CD4-positive, alpha-beta T cell treated with Interleukin-2 at 100 ng/mL for 4 hours (primary cell): ENCODE measurements at regions not wholly inside any gene's neighbourhood (a gene's known extent, or its start where the extent isn't known, plus 50 kb on each side); places are given as distances from the start of the nearest gene placed in this dataset.
"Not testable (repeated sequence)": the region's sequence is repeated elsewhere in the genome, so short reads cannot be mapped to it uniquely, and the experiment has no call there.

Experiments
- DNase-seq: peaks from one replicate; pipeline ENCODE4 v3.0.0-alpha.2; 2020; ENCODE audit warnings: low spot score

DNA sequence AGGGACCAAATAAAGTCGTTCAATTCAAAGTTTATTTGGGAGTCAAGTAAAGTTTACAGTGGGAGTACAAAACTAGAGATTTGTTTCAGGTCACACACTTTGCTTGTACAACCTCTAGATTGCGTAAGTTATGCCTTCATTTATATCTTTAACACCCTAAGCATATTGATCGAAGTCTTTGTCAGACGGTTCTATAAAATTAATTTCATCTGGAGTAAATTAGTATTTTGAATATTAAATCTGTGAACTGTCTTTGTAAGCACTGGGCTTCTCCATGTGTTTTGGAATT lies 119.7 kb downstream of the ACAA2 start:
- no peak for DNase-seq

DNA sequence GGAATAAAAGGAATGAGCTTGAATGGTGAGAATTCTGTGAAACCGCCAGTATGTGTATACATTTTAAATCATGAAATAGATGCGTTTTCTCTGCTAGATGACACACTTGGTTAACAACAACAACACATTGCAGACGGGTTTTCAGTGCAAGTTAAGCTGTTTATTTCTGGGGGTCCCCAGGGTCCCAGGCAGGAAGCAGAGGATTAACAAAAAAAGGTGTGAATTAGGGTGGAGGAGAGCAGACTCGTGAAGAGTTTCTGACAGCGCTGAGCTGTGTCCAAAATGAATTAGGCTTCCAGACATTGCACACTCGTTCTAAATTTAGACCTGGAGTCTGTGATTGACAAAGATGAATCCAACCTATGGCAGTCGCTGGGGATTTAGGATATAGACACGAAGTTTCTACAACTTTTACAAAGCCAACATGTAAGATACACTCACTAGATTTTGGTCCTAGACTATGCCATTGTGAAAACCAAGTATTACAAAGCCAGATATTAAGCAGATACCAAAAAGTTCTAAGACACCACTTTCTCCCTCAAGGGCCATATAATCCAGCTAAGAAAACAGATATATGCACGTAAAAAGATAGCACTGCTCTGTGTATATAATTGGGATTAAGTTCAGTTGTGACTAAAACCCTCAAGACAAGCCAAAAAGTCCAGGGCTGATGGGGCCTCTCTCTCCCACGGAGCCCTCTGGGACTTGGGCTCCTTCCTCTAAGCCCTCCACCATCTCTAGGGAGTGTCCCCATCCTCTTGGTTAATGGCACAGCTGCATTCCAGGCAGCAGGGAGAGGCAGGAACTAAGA lies 120.2 kb downstream of the ACAA2 start:
- no peak for DNase-seq

DNA sequence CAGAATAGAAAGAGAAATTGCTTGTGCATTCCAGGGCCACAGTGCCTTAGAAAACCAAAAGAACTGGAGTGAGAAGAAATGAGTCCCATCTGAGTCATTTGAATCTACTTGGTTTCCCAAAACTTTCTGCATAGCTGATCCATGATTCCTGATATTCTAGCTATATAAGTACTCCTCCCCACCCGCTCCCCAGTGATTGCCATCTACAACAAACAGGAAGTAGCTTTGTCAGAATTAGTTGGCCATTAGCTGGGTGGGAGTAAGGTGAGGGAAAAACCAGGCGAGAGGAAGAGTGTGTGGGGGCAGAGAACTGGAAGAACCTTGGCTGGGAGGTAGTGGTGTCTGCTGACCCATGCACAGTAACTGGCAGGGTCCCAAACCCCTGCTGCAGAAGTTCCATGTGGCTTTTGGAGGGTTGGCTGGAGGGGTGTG lies 122.1 kb downstream of the ACAA2 start:
- DNase-seq = no peak

DNA sequence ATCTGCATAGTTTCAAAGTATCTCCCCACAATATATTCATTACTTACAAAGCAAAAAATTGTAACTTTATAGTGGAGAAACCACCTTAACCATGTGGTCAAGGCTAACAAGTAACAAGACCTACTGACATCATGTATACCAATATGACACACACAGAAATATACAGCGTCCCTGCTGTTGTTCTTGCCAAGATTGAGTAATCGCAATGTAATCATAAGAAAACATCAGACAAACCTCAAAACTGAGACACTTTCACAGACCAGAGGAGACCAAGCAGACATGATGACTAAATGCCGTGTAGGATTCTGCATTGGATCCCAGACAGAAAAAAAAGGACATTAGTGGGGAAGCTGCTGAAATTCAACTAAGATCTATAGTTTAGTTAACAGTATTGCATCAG lies 123.0 kb downstream of the ACAA2 start:
- peak; percentile 2 for DNase-seq

DNA sequence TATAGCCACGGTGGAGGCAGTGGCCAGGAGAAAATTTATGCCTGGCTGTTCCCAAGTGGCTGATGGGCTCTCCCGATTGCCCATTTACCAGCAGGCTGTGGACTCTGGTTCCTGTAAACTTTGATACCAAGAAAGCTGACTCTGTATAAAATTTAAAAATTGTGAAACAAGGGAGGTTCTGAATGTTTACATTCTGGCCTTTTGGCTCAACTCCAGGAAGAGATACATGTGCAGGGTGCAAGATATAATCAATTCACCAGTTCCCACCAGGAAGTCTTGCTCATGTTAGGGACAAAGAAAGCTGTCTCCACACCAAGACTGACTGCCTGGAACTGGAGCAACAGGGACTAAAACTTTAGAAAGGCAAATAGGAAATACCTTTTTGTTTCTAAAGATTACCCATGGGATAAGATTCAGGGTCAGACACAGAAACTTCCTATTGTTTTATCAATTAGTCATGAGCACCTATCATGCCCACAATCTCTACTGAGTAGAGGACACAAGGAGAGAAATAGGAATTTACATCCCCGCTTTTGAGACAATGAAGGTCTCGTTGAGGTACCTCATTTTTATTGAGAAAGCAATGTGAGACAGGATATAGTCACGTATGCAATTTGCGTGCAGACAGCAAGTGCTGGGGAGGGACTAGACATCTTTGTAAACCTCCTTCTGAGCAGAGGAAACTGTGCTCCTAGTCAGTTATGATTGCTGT lies 123.5 kb downstream of the LIPG start:
- DNase-seq = no peak

DNA sequence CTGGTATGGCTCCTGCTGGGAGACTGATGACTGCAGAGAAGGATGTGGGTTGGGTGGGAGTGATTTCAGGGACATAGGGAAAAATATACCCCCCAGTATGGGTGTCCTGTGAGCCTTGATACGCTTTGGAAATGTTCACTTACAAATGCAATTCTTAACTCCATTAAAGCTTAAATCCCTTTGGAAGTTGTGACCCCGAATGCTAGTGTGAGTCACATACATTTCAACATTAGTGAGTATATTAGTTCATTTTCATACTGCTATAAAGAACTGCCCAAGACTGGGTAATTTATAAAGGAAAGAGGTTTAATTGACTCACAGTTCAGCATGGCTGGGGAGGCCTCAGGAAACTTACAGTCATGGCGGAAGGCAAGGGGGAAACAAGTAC lies 120.9 kb downstream of the LIPG start:
- not testable (repeated sequence) for DNase-seq

DNA sequence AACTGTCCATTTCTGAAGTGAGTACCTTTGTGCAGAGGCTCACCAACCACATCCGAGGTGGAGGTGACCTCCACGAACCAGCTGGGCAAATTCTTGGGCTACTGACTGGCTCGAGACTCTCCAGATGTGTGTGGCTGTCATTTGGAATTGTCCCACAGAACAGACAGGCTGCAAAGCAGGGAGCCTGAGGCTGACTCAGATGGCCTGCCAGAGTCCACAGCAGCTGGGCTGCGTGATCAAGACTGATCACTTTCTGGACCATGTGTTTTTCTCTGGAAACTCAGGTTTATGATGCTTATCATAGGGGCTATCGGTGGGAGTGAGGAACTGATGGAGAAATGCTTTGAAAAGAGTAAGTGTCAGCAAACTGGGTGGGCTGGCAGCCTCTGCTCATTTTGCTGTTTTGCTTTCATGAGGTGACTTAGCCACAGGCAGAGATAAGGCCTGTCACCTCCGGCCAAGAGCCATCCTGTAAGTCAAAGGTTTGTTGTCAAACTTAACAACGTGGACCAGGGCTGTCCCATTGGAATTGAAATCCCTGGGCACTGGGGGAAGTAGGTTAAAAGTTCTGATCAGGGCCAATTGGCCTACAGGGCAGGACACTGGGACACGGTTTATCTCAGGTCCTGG lies 120.4 kb downstream of the LIPG start:
- no peak for DNase-seq

DNA sequence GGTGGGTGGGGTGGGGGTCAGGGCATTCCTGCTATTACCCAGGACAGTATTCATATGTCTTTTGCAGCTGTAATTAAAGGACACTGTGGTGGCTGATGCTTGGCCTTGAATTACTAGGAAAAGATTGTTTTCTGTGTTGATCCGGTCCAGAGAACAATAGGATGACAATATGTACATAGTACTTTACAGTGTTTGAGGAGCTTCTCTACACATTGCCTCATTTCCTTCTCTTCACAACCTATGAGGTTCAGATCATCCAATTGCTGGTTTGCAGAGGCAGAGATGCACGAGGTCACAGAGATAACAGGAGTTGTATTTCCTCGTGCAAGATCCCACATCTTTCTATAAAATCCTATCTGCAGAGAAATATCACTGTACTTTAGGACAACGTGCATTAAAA lies 119.5 kb downstream of the LIPG start:
- no peak for DNase-seq

DNA sequence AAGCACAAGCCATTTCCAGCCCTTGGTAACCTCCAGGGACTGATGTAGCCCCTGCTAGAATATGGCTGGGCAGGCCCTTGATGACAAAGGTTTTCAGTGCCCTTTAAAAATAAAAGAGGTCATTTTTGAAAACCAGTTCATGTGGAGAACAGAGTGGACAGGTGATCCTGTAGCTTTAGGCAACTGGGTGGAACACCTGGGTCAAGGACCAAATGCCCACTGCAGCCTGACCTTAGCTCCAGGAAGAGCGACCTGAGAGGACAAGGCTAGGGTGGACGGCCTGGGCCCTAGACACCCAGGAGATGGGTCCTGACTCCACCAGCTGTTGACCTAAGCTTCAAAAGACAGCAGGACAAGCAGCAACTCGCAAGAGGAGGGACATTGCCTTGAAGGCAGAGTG lies 116.6 kb downstream of the LIPG start:
- no peak for DNase-seq

DNA sequence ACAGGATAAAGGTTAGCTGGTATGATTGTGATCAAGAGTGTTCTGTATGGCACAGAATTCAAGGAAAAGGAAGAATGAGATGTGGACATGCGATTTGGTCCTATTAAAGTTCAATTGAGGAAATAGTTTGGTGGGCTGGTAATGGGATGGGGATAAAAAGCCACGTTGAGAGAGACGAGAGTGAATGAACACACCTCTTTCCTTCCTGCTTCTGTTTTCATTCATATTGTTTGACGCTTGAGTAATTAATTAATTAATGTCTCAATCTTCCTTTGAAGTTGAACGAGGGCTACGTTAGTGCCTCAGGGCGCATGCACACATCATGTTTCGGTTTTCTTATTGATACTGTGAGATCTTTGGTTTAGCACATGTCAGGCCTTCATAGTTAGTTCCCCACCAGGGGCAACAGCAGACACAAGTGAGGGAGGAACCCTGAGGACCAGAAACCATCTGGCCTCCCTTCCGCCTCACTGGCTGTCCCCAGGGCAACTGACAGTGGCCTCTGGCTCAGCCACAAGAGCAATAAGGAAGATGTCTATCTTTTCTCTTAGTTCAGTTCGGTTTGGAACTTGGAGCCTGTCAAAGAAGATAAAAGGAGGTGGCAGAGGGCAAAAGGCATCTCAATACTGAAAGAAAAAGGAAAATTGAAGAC lies 116.0 kb downstream of the LIPG start:
- no peak for DNase-seq

DNA sequence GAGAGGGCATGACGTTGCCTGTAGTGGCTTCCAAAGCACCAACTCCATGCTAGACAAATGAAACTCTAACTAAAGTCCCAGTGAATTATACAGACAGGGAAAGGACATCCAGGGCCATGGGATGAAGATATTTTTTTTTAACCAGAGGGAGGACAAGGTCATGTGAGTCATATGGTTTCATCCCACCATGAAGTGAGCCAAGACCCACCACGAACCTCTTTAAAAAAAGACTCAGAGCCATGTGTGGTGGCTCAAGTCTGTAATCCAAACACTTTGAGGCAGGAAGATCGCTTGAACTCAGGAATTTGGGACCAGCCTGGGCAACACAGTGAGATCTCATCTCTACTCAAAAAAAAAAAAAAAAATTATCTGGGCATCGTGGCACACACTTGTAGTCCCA lies 115.2 kb downstream of the LIPG start:
- DNase-seq = no peak

DNA sequence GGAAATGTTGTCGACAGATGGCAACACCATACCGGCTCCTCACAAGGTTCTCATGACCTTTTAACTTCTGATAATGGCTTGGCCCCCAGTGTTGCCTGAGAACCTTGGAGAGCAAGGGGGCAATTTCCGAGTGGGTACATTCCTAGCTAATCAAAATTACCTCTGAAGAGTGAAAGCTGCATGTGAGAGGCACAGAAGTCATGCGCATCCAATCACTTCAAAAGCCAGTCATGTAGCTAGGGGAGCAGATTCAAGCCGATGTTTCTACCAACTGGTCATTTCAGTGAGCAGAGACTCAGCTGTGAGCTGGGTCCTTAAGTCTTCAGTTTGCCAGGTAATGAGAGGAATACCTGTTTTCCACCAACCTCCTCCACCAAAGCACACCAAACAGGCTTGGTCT lies 111.4 kb downstream of the LIPG start:
- no peak for DNase-seq

DNA sequence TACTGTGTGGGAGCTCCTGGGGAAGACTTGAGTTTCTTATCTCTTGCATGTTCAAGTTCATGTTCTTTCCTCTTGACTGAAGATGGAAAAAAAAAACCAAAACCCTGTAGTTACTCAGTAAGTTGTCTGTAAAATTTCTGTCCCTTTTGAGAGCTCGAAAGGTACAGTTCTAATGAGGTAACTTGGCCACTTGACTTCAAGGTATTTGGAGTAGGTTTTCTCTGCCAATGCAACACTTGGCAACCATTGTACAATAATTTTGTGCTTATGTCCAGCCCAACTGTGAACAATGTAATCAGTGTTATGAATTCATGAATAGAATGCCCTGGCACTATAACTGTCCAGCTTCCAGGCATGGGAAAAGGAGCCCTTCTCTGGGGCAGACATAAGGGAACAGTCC lies 111.0 kb downstream of the LIPG start:
- no peak for DNase-seq

DNA sequence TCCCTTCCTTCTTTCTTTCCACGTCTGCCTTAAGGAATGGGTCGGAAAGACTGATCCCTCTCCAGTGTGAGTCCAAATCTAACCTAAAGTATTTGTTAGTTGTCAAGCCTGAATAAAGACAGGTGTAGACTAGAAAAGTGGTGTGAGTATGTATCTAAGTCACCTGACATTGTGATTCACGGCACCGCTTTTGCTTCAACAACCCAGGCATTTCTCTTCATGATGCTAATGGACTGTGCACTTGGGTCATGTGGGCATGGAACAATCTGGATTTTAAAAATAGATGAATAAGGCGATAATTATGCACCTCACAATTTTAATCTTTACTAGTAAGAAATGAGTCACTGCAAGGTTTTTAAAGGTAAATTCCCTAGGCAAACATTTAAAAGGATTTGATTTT lies 107.5 kb downstream of the LIPG start:
- DNase-seq = no peak

DNA sequence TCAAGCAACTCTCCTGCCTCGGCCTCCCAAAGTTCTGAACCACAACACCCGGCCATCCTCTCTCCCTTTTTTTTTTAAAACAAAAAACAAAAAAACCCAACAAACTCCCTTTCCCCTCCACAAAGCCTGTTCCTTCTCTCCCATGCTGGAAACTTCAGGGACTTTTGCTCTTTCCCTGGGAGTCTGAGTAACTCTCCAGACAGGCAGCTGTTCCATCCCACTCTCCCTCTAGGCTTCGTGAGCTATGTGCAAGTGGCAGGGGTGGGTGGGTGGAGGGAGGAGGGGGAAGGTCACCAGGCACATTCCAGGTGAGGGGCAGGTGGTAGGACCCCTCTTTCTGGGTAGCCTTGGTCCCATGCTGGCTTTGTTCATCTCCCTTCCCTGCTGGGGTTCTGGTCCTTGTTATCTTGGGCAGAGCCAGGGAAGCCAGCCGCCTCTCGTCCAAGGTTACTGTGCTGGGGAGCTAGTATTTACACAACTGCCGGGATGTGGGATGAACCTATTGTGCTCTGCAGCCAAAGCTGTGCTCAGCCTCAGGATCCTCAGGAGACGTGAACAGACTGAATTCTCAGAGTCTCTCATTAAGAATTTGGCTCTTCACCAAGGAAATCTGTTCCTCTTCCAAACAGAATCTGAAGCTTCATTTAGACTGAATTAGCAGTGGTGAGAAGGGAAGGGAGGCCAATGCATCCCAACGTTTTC lies 106.9 kb downstream of the LIPG start:
- no peak for DNase-seq

DNA sequence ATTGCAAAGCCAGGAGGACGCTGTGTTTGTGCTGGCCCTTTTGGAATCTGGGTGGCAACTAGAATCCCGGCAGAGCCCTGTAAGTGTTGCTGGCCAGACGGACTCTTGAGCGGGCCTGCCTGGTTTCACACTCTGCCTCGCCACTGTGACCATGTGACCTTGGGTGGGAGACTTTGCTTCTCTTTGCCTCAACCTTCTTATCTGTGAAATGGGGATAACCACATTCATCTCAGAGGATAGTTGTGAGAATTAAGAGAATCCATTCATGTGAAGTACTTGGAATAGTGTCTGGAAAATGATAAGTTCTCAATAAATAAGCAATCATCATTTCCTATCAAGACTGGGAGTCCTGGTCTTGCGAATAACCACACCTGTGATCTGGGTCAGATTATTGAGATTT lies 105.6 kb downstream of the LIPG start:
- no peak for DNase-seq

DNA sequence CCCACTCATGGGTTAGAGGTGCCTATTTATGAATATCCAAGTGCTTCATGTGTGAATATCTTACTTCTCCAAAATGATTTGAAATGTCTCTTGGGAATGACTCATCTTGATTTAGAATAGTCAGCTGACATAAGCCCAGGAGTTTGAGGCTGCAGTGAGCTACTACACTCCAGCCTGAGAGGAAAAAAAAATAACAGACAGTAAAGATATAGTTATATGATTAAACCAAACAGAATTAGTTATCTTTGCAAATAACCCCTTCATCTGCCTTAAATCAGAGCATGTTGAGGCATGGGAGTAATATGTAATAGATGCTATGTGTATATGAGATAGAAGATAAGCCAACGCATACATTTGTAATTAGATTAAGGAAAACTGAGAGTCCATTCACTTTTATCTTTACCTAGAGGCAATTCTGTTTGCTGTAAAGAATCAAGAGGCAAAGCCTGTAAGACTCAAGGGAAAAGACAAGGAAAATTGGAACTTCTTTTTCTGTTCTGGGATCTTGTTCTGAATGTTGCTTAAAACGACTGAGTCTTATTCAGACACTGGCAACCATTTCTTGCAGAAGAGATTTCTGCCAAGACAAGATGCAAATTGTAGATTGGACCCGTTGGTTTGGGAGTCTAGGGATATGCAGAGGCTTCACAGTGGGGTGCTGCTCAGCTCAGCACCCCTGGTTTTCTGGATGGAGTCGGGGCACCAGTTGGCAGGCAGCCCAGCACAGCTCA lies 104.4 kb downstream of the LIPG start:
- DNase-seq = no peak

DNA sequence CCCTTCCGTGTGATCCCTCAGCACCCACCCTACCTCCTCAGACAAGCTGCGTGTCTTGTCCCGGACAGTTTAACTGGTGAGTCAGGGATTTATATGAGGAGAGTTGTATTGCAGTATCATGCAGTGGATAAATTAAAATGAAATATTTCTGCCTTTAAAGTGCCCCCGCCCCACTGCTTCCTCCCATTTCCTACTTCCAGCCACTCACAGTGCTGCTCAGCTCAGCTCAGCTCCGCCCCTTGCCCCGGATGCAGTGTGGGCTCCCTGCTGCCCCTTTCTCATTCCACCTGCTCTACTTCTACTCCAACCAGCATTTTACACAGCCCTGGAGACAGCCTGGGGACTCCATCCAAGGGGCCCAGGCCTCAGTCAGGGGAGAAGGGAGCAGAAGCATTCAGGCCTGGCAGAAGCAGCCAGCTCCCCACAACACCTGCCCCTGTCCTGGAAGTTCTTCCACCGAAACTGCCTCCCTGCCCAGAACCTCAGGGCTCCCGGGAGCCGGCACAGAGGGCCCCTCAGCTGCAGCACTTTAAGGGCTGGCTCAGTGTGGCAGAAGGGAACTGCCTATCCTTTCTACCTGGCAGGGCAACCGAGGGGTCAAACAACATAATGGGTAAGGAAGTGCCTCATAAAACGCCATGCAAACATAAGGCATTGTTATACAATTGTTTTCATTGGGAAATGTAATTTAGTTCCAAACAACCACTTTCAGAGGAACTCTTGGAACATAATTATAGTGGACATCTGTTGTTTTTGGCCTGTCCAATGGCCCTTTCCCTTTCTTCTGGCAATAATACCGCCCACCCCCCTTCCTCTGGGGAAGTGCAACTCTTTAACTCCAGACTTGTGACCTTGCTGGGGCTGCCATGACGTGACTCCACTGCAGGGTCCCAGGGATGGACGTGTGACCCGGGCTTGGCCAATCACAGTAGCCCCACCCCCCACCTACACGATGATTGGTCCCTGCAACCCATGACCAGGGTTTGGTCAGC lies 102.3 kb downstream of the LIPG start:
- DNase-seq = no peak

DNA sequence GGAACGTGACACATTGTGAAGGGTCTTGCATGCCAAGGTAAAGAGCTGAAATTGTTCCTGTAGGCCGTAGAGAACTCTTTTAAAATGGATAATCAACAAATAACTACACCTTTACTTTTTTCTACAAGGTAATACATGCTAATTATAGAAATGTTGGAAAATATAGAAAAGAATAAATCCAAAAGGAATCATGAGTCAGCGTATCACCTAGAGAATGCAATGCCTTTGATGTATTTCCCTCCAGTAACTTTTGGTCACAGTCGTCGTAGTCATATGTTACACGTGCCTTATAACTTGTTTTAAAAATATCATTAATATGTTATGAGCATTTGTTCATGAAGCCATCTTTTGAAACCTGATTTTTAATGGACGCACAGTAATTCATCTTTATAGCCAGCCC lies 100.6 kb downstream of the LIPG start:
- no peak for DNase-seq

DNA sequence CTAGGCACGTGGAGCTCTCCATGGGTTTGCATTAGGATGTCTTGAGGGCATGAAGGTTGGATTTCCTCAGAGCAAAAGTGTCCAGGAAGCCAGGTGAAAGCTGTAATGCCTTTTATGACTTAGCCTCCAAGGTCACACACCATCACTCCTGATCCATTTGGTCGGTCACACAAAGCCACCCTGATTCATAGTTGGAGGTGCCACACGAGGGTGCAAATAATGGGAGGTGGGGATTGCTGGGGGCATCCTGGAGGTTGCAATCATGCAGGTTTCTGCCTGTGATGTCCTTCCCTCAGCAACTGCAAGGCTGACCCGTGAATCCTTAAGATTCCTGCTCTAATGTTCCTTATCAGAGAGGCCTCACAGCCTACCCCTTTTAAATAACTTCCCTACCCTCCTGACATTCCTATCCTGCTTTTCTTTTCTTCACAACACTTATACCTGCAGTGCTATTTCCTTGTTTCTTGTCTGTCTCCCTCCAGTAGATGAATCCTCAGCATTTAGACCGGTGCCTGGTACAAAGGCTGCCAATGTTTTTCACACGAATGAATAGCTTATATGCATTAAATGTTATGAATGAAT lies 97.1 kb downstream of the LIPG start:
- DNase-seq = no peak
